ENCODE measurements at regions not wholly inside any gene's neighbourhood (a gene's known extent, or its start where the extent isn't known, plus 50 kb on each side); places are given as distances from the start of the nearest gene placed in this dataset.
A peak's percentile ranks its signal among the peaks of the same experiment; 100 is the strongest.
"Not testable (repeated sequence)": the region's sequence is repeated elsewhere in the genome, so short reads cannot be mapped to it uniquely, and the experiment has no call there.

DNA sequence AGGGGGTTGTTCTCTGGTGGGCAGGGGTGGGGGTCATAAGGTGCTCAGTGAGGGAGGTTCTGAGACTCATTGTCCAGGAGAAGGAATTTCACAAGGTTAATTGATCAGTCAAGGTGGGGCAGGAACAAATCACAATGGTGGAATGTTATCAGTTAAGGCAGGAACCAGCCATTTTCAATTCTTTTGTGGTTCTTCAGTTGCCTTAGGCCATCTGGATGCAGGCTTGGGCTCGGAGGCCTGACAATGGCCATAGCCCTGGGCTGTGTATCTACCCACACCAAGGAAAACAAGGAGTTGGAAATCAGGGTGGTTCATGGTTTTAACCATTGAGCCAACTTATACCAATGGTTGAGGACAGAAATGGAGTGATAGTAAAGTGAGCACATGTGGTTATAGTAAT lies 1221.8 kb downstream of the TYW1 start:
- no peaks in the 10 kb centered on the region for H3K9me3 ChIP-seq (ENCODE audit: low read depth, low read length, poor library complexity, severe bottlenecking)
- POLR2A ChIA-PET (ENCODE audit: low non-redundant PET) = no interaction called here
- no peak overlapping the region for H3K4me3 ChIP-seq (ENCODE audit: low read depth, low read length, poor library complexity, severe bottlenecking)
- CTCF ChIA-PET = no interaction called here
- H3K36me3 ChIP-seq (ENCODE audit: insufficient read depth, low read length, poor library complexity, severe bottlenecking) = no peaks in the 10 kb centered on the region
- no peak overlapping the region for H3K27ac ChIP-seq (ENCODE audit: low read depth, low read length, poor library complexity, severe bottlenecking)
- no peaks in the 10 kb centered on the region for H3K4me1 ChIP-seq (ENCODE audit: insufficient read depth, low read length, poor library complexity, severe bottlenecking)
- no peak for TF ChIP-seq CTCF (conservative IDR thresholded peaks at IDR 0.05; ENCODE audit: low read depth, low read length)
- no peak for DNase-seq (ENCODE audit: low spot score)
- H3K27me3 ChIP-seq (replicated peaks; ENCODE audit: insufficient read depth, low read depth, low read length, poor library complexity) = no peaks in the 10 kb centered on the region
- no TSS peak for BruUV-seq (replicated peaks)
- intact Hi-C loops (cut with micrococcal nuclease; ENCODE audit: unreplicated experiment) = no loop called here

DNA sequence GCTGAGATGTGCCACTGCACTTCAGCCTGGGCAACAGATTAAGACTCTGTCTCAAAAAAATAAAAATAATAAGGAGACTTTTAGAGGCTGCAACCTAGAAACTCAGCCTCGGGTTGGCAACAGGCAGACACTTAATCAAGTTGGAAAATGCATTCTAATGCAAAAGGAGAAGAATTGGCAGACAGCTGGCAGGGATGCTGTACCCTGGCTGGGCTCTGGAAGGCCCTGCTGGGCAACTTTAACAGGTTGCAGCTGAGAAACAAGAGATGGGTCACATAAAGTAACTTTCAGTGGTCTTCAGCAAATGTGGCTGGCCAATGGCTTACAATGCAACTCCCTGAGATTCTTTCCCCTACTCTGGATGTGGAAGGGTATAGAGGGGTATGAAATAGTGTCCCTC lies 1225.7 kb downstream of the TYW1 start:
- ChIA-PET CTCF (no interaction called here), POLR2A (ENCODE audit: low non-redundant PET) (no interaction called here)
- Histone ChIP-seq H3K4me3 (ENCODE audit: low read depth, low read length, poor library complexity, severe bottlenecking) (no peak overlapping the region), H3K27me3 (replicated peaks; ENCODE audit: insufficient read depth, low read depth, low read length, poor library complexity) (no peaks in the 10 kb centered on the region), H3K27ac (ENCODE audit: low read depth, low read length, poor library complexity, severe bottlenecking) (no peak overlapping the region), H3K9me3 (ENCODE audit: low read depth, low read length, poor library complexity, severe bottlenecking) (no peaks in the 10 kb centered on the region), H3K4me1 (ENCODE audit: insufficient read depth, low read length, poor library complexity, severe bottlenecking) (peaks cover 2% of the 10 kb centered on the region), H3K36me3 (ENCODE audit: insufficient read depth, low read length, poor library complexity, severe bottlenecking) (no peaks in the 10 kb centered on the region)
- no peak for TF ChIP-seq EZH2 (IDR thresholded peaks at IDR 0.05; ENCODE audit: borderline replicate concordance, low read depth, low read length, poor library complexity, severe bottlenecking)
- no peak for TF ChIP-seq CTCF (conservative IDR thresholded peaks at IDR 0.05; ENCODE audit: low read depth, low read length)
- DNase-seq (ENCODE audit: low spot score) = no peak
- no TSS peak for BruUV-seq (replicated peaks)
- intact Hi-C loops (cut with micrococcal nuclease; ENCODE audit: unreplicated experiment) = no loop called here

- intact Hi-C loops (cut with micrococcal nuclease; ENCODE audit: unreplicated experiment) = no loop called here
- Histone ChIP-seq H3K9me3 (ENCODE audit: low read depth, low read length, poor library complexity, severe bottlenecking) (no peaks in the 10 kb centered on the region), H3K4me3 (ENCODE audit: low read depth, low read length, poor library complexity, severe bottlenecking) (no peak overlapping the region), H3K27ac (ENCODE audit: low read depth, low read length, poor library complexity, severe bottlenecking) (no peak overlapping the region), H3K36me3 (ENCODE audit: insufficient read depth, low read length, poor library complexity, severe bottlenecking) (no peaks in the 10 kb centered on the region), H3K4me1 (ENCODE audit: insufficient read depth, low read length, poor library complexity, severe bottlenecking) (peaks cover 2% of the 10 kb centered on the region), H3K27me3 (replicated peaks; ENCODE audit: insufficient read depth, low read depth, low read length, poor library complexity) (no peaks in the 10 kb centered on the region)
- CTCF ChIA-PET = no interaction called here
- BruUV-seq (replicated peaks) = no TSS peak
- DNase-seq (ENCODE audit: low spot score) = peak; percentile 47
- TF ChIP-seq EZH2 (IDR thresholded peaks at IDR 0.05; ENCODE audit: borderline replicate concordance, low read depth, low read length, poor library complexity, severe bottlenecking) (no peak), CTCF (conservative IDR thresholded peaks at IDR 0.05; ENCODE audit: low read depth, low read length) (no peak)
- POLR2A ChIA-PET (ENCODE audit: low non-redundant PET) = no interaction called here
These were observed 1227.6 kb downstream of the TYW1 start for GRCh38 chr7:68224041-68224741.

DNA sequence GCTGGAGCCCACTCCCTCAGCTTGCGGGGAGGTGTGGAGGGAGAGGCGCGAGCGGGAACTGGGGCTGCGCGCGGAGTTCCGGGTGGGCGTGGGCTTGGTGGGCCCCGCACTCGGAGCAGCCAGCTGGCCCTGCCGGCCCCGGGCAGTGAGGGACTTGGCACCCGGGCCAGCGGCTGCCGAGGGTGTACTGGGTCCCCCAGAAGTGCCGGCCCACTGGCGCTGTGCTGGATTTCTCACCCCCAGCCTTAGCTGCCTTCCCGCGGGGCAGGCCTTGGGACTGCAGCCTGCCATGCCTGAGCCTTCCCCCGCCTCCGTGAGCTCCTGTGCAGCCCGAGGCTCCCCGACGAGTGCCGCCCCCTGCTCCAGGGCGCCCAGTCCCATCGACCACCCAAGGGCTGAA lies 1234.4 kb downstream of the TYW1 start:
- H3K4me1 ChIP-seq (ENCODE audit: insufficient read depth, low read length, poor library complexity, severe bottlenecking); BruUV-seq (replicated peaks); POLR2A ChIA-PET (ENCODE audit: low non-redundant PET); H3K27ac ChIP-seq (ENCODE audit: low read depth, low read length, poor library complexity, severe bottlenecking); CTCF ChIA-PET; H3K9me3 ChIP-seq (ENCODE audit: low read depth, low read length, poor library complexity, severe bottlenecking); H3K4me3 ChIP-seq (ENCODE audit: low read depth, low read length, poor library complexity, severe bottlenecking); H3K27me3 ChIP-seq (replicated peaks; ENCODE audit: insufficient read depth, low read depth, low read length, poor library complexity); H3K36me3 ChIP-seq (ENCODE audit: insufficient read depth, low read length, poor library complexity, severe bottlenecking); DNase-seq (ENCODE audit: low spot score); intact Hi-C loops (cut with micrococcal nuclease; ENCODE audit: unreplicated experiment): not testable (repeated sequence)

Measured in A673 (cell line).